ENCODE measurements at regions not wholly inside any gene's neighbourhood (a gene's known extent, or its start where the extent isn't known, plus 50 kb on each side); places are given as distances from the start of the nearest gene placed in this dataset.

DNA sequence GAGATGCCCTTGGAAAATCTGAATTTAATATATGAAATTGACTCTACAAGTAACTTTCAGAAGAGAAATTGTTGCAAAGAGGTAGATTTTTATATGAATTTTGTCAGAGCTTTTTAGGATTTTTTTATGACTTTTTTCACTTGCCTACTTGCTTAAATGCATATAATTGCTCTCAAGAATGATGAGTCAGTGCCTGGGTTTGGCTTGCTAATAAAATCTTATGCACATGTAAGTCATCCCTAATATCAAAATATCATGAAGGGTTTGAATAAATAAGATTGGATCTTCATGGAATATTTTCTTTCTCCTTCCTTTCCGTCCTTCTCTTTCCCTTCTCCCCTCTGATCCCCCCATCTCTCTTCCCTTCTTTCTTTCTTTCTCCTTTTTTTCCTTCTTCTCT is 354.1 kb downstream of the TXNL1 start:
- no peak overlapping the region for H3K56ac ChIP-seq (ENCODE audit: extremely low read depth, insufficient read depth, low read length)
- DNase-seq, result peak; percentile 56
- ATAC-seq (ENCODE audit: low read depth), result no peak
- H2BK120ac ChIP-seq (ENCODE audit: low read depth, low read length), result 0 out of 2 replicates have a peak overlapping the region, but pooled peaks have one; percentile 23
- H3K4me3 ChIP-seq (ENCODE audit: insufficient read depth, low read depth, low read length), result no peak overlapping the region
- H3K36me3 ChIP-seq (ENCODE audit: control insufficient read depth, insufficient read depth, low read length), result no peaks in the 10 kb centered on the region
- H3K79me1 ChIP-seq (ENCODE audit: low read depth in 1 of 2, low read length in 2 of 2), result no peaks in the 10 kb centered on the region
- H3K9me1 ChIP-seq (ENCODE audit: insufficient read depth, low read length), result no peaks in the 10 kb centered on the region
- H3K4me1 ChIP-seq (ENCODE audit: control insufficient read depth, insufficient read depth, low read length), result peaks cover 2% of the 10 kb centered on the region
- no peak overlapping the region for H3K18ac ChIP-seq (ENCODE audit: low read depth, low read length)
- no peak overlapping the region for H2BK5ac ChIP-seq (ENCODE audit: low read depth, low read length, poor library complexity, severe bottlenecking)
- H4K8ac ChIP-seq (ENCODE audit: low read depth in 2 of 2, low read length in 2 of 2), result no peak overlapping the region
- H2BK15ac ChIP-seq (ENCODE audit: low read depth, low read length), result no peak overlapping the region
- no peak overlapping the region for H3K27ac ChIP-seq (ENCODE audit: insufficient read depth, low read length)
- H3K4me2 ChIP-seq (ENCODE audit: low read depth, low read length), result no peak overlapping the region
- H2BK20ac ChIP-seq (ENCODE audit: low read depth, low read length), result no peak overlapping the region
- no peak overlapping the region for H2AK9ac ChIP-seq (replicated peaks; ENCODE audit: low read depth, low read length, poor library complexity)
- H4K20me1 ChIP-seq (ENCODE audit: insufficient read depth, low read length), result no peaks in the 10 kb centered on the region
- H3K9ac ChIP-seq (ENCODE audit: low read depth, low read length), result no peak overlapping the region
- dilution Hi-C loops (cut with HindIII; ENCODE audit: low sequenced_read_pairs, unreplicated experiment) (no loop called here), intact Hi-C loops (cut with micrococcal nuclease) (no loop called here), in situ Hi-C loops (cut with MboI; ENCODE audit: low sequenced_read_pairs) (no loop called here)
- H3K4ac ChIP-seq (ENCODE audit: low read depth, low read length), result no peak overlapping the region
- no peak overlapping the region for H3K23ac ChIP-seq (ENCODE audit: low read depth, low read length)
- no CpG with 5 or more reads among the region's 1 CpG for WGBS, 2 experiments (ENCODE audit: extremely low coverage in 2 of 2, insufficient read length in 1 of 2)
- H3K9me3 ChIP-seq (ENCODE audit: control insufficient read depth, insufficient read depth, low read length), result no peaks in the 10 kb centered on the region
- ChIA-PET CTCF (no interaction called here), POLR2A (ENCODE audit: unreplicated experiment) (no interaction called here)
- no peak overlapping the region for H3K14ac ChIP-seq (replicated peaks; ENCODE audit: low read depth, low read length)
- H3K27me3 ChIP-seq (ENCODE audit: control insufficient read depth, insufficient read depth, low read length), result no peaks in the 10 kb centered on the region
- H2AK5ac ChIP-seq (ENCODE audit: low read depth, low read length), result no peak overlapping the region
- H4K5ac ChIP-seq (ENCODE audit: low read depth, low read length), result no peak overlapping the region
- BruUV-seq (replicated peaks), result no TSS peak
- no peak for TF ChIP-seq MXI1 (IDR thresholded peaks at IDR 0.05; ENCODE audit: borderline replicate concordance, low read depth, low read length)
- 0 out of 2 replicates have a peak, but pooled peaks have one; percentile 20 for TF ChIP-seq MAFK (IDR thresholded peaks at IDR 0.05; ENCODE audit: low read depth, low read length)
- no peak overlapping the region for H4K91ac ChIP-seq (ENCODE audit: insufficient read depth, low read depth, low read length)
- no peak overlapping the region for H2AFZ ChIP-seq (replicated peaks; ENCODE audit: low read length, poor library complexity)

Data from IMR-90 (cell line).